GM18868 (cell line): ENCODE measurements at regions not wholly inside any gene's neighbourhood (a gene's known extent, or its start where the extent isn't known, plus 50 kb on each side); places are given as distances from the start of the nearest gene placed in this dataset.
"Not testable (repeated sequence)": the region's sequence is repeated elsewhere in the genome, so short reads cannot be mapped to it uniquely, and the experiment has no call there.

Experiments used
- ATAC-seq: cut with Tn5 transposase; IDR thresholded peaks from one replicate; pipeline ENCODE4 v1.9.1; 2021; ENCODE audit warnings: mild to moderate bottlenecking, moderate library complexity; ENCODE audit not compliant: unreplicated experiment

DNA sequence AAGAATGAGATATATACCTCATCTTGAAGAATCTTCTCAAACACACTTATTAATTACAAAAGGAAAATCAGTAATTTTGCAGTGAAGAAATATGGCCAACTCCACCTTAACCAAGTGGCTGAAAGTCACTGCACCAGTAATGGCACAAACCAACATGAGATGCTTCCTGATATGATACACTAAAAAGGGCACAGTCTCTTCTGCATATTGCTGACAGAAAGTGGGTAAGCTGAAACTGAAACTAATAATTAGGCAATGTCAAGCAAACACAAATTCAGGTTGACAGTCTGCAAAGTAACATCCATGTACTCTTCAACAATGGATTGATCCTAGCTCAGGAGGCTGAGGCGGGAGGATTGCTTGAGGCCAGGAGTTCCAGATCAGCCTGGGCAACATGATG, 56.1 kb downstream of the ZNF22 start:
- not testable (repeated sequence) for ATAC-seq

GRCh38 chr10:45058580-45058979, 57.9 kb downstream of the ZNF22 start:
- ATAC-seq, result no peak

DNA sequence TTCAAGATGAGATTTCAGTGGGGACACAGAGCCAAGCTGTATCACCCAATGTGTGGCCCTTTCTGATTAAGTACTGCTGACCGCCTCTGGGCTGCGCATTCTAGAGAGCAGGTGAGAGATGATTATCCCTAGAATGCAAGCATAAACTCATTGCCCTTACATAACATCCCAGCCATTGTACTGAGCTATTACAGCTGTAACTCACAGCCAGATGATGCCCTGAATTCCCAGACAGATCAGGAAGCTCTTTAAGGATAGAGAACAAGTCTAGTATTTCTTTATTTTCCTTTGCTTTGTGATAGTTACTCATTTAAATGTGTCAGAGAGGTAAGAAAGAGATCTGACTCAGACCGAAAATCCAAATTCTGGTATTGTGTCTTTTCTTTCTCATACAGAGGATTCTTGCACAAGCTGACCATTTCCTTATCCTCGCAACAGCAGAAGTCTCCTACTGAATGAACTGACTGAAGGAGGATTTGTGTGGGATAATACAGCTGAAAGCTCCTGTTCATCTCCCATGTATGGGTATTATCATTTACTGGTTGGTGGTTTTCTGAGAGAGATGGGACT, 58.4 kb downstream of the ZNF22 start:
- no peak for ATAC-seq

DNA sequence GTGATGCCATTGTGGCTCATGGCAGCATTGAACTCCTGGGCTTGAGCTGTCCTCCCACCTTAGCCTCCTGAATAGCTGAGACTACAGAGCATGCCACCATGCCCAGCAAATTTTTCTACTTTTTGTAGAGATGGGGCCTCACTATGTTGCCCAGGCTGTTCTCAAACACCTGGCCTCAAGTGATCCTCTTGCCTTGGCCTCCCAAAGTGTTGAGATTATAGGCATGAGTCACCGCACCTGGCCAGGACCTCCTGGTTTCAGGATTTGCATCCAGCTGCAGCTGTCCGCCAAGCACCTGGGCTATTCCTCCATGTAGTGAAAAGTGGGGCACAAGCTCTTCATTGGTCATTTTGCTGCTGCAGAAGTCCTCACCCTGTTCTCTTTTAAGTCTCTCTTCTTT, 58.9 kb downstream of the ZNF22 start:
- ATAC-seq, result no peak

DNA sequence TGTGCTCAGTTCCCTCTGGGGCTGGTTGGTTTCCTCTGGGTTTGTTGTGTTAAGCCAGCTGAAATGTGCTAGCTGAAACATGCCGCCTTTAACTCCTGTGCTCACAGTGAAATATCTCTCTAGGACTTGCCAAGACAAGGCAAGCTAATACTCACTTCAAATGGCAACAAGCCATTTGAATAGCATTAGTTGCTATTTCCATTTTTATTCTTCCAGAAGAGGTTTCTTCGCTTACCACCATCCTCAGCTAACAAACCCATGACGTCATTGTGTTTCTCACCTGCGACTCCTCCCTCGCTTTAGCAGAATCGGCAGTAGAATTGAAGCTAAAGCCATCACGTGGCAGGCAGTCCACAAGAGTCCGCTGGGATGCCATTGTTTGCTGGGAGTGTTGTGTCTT, 61.3 kb downstream of the ZNF22 start:
- ATAC-seq, result no peak

- no peak for ATAC-seq
Measured at GRCh38 chr10:45063591-45064231, 63.0 kb downstream of the ZNF22 start.

- ATAC-seq, result no peak
Measured at GRCh38 chr10:45064998-45065397, 64.3 kb downstream of the ZNF22 start.

DNA sequence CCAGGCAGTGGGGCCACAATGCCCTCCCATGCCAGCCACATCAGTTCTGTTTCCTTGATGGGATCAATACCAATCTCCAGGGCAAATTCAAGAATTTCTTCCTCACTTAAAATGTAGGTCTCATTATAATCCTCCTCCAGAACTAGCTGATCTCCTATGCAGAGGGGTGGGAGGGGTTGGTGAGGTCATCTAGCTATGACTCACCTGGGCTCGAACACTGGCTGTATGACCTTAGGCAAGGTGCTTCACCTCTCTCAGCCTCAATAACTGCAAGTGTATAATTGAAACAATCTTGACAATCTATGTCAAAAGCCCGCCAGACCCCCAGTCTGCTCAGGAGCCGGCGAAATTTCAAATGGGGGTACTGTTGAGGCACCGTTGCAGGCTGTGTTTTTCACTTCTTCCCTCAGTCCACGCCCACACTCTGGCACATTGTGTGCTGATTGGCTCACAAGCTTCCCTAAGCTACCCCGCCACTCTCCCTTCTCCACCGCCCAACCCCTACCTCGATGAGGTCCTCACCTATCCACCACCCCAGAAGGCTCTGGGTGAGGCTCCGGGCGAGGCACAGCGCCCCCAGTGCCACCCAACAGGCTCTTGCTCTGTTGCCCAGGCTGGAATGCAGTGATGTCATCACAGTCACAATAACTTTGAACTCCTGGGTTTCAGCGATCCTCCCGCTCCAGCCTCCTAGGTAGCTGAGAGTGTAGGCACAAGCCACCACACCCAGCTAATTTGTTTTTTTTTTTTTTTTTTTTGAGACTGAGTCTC, 70.5 kb downstream of the ZNF22 start:
- ATAC-seq, result no peak

DNA sequence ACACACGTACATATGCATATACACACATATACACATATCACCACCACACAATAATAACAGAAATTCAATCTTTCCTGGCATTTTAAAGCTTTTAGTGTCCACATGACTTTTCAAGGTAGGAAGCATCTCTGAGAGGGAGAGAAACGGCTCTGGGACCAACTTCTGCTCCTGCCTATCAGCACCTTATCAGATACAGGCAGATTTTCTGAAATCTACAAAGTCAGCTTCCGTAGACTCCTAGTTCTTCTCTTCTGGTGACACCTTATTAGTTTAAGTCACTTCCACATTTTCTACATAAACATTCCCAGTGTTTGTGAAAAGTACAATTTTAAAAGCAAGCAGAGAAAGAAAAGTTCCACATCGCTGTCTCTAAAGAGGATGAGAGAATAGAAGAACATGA, 74.5 kb downstream of the ZNF22 start:
- ATAC-seq, result no peak

DNA sequence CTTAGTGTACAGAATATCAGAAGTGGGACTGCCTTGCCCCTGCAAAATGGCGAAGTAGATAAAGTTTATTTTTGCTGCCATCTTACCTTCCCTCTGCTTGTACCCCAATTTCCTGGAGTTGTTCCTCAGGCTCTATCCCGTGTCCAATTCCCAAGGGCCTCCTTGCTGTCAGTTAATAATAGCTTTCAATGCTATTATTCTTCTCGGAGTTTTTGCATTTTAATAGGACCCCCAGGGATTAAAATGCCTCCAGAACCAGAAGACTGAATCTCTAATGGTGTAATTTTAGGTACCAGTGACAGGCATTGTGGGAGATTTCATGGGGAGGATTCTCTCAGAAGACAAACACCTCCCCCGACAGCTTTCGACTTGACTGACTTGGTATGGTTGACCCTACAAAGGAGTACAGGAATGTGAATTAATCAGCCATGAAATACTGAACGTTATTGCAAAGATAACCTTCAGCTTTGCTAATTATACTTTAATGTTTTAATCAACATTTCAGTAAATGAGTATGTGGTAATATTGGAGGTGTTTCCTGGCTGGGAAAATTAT, 75.2 kb downstream of the ZNF22 start:
- no peak for ATAC-seq

GRCh38 chr10:45076891-45077290, 76.2 kb downstream of the ZNF22 start:
- ATAC-seq, result no peak

GRCh38 chr10:45080331-45080730, 79.6 kb downstream of the ZNF22 start:
- no peak for ATAC-seq

GRCh38 chr10:45082176-45082575, 81.5 kb downstream of the ZNF22 start:
- no peak for ATAC-seq

- no peak for ATAC-seq
Measured at GRCh38 chr10:45091968-45092367, 91.2 kb downstream of the ZNF22 start.

GRCh38 chr10:45093945-45094344, 93.2 kb downstream of the ZNF22 start:
- no peak for ATAC-seq

GRCh38 chr10:45095286-45095685, 94.6 kb downstream of the ZNF22 start:
- ATAC-seq, result no peak

DNA sequence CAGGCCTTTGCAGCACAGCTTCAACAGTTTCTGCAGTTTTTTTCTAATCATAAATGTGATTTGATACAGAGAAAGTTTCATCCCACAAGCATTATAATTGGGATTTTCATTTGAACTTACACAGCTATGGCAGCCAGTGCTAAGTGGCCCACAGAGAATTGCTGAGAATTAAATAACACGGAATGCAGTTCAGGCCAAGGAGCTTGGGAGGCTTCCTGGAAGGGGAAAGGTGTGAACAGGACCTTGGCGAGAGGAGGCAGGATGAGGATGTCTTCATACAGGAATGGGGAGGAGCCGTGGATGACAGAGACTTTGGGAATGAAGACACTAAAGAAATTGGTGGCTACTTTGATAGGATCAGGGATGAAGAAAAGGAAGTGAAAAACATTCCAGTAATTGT, 95.3 kb downstream of the ZNF22 start:
- ATAC-seq, result no peak

DNA sequence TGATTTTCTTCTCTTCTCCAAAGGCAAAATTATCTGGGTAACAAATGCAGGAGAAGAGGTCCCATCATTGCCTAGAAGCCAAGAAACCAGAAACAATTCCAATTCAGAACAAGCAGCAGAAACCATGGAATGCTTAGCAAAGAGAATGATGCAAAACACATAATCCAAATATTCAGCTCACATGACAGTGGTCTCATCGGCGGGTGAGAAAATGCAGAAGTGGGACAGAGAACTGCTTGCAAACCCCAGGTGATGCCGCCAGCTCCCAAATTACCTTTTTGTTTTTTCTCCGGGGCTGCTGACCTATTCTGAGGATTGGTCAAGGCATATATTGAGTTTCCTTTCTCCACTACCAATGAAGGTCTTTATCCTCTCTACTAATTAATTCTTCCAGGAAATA, 99.7 kb downstream of the ZNF22 start:
- no peak for ATAC-seq

DNA sequence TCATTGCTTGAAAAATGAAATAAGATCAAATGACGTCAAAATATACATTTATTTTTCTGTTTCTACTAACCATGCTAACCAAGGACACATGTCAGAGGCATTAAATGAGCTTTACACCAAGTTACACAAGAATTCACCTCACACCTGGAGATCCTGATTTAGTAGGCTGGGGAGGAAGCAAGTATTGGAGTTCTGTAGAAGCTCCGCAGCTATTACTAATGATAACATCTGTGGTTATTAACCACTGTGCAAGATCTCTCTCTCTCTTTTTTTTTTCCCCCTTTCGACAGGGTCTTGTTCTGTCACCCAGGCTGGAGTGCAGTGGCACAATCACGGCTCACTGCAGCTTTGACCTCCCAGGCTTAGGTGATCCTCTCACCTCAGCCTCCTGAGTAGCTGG, 104.0 kb downstream of the ZNF22 start:
- ATAC-seq, result no peak

GRCh38 chr10:45105309-45105708, 104.6 kb downstream of the ZNF22 start:
- not testable (repeated sequence) for ATAC-seq

DNA sequence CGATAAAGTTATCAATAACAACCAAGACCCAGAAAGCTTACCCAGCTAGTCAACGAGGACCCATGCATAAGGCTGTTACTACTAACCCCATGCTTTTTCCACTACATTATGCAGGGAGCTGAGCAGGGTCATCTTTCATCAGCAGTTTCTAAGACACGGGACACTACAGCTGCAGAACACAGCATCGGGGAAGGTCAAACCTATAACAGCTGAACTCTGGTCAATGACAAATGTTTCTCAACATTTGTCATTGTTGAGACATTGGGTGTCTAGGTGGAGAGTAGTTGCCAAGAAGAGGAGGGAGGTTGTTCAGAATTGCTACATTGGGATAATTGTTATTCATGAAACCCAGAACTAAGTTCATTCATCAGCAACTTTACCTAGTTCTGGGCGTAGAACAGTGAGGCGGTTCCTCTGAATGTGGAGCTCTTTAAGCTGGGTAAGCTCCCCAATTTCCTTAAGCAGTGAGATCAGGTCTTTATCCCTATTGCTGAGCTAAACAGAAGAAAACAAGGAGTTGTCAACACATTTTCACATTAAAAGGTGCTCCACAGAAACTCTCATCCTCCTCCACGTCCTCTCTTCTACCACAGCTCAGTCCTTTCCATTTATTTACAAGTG, 105.6 kb downstream of the ZNF22 start:
- no peak for ATAC-seq

DNA sequence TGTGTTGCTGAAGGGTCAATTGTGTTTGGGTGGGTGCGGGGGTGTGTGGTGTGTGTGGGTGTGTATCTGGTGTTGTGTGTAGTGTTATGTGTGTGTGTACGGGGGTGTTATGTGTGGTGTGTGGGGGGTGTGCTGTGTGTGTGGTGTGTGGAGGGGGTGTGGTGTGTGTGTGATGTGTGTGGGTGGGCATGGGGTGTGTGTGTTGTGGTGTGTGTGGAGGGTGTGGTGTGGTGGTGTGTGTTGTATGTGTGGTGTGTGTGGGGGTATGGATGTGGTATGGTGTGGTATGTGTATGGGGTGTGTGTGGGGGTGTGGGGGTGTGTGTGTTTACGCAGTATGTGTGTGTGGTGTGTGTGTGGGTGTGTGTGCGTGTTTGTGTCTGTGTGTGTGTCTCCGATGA, 110.8 kb downstream of the ZNF22 start:
- ATAC-seq, result no peak
